Skeletal muscle satellite cell (primary cell): ENCODE measurements at regions not wholly inside any gene's neighbourhood (a gene's known extent, or its start where the extent isn't known, plus 50 kb on each side); places are given as distances from the start of the nearest gene placed in this dataset.

Experiments used
- H3K27me3 ChIP-seq: 2 replicates; pipeline ENCODE4 v1.7.0; 2013; ENCODE audit warnings: low read length; ENCODE audit not compliant: control insufficient read depth, insufficient read depth
- H3K36me3 ChIP-seq: 2 replicates; pipeline ENCODE4 v1.7.0; 2013; ENCODE audit warnings: mild to moderate bottlenecking, control low read depth, low read length; ENCODE audit not compliant: insufficient read depth
- H3K4me1 ChIP-seq: 2 replicates; pipeline ENCODE4 v1.7.0; 2013; ENCODE audit warnings: low read length; ENCODE audit not compliant: control insufficient read depth, insufficient read depth
- H3K4me2 ChIP-seq: 2 replicates; pipeline ENCODE4 v1.7.0; 2013; ENCODE audit warnings: mild to moderate bottlenecking, low read length
- H3K4me3 ChIP-seq: 2 replicates; pipeline ENCODE4 v1.7.0; 2013; ENCODE audit warnings: low read length
- H3K9ac ChIP-seq: 2 replicates; pipeline ENCODE4 v1.7.0; 2013; ENCODE audit warnings: mild to moderate bottlenecking, low read depth, low read length, moderate library complexity
- H3K9me3 ChIP-seq: replicated peaks from 2 replicates; pipeline ENCODE4 v1.7.0; 2013; ENCODE audit warnings: mild to moderate bottlenecking, control low read depth, low read length

- Histone ChIP-seq H3K9me3 (peaks cover 12% of the 10 kb centered on the region), H3K4me1 (no peaks in the 10 kb centered on the region), H3K27me3 (no peaks in the 10 kb centered on the region), H3K9ac (no peak overlapping the region), H3K4me3 (no peak overlapping the region), H3K4me2 (no peak overlapping the region), H3K36me3 (no peaks in the 10 kb centered on the region)
Measured at GRCh38 chr2:103734911-103735310, 973.1 kb downstream of the TMEM182 start.

DNA sequence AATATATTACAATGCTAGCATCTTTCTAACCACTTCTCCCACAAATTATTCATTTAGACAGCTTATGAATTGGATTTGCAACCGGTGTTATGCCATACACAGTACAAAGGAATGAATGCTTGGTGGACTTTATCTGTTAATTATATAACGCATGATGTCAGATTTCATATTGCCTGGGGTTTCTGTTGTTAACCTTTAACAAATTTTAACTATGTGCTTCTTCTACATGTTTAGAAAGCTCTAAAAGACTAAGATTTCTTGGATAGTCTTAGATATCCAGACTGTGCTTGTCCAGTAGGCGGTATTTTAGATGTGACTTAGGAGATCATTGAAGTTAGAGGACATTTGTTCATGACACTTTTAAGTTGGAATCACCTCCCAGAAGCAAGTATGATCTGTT is 976.3 kb downstream of the TMEM182 start:
- Histone ChIP-seq H3K9ac (no peak overlapping the region), H3K36me3 (no peaks in the 10 kb centered on the region)

GRCh38 chr2:103738606-103739005 is 976.8 kb downstream of the TMEM182 start:
- H3K36me3 ChIP-seq = no peaks in the 10 kb centered on the region
- H3K4me2 ChIP-seq = no peak overlapping the region
- H3K4me1 ChIP-seq = no peaks in the 10 kb centered on the region
- no peaks in the 10 kb centered on the region for H3K27me3 ChIP-seq
- peaks cover 10% of the 10 kb centered on the region for H3K9me3 ChIP-seq
- H3K9ac ChIP-seq = no peak overlapping the region
- H3K4me3 ChIP-seq = no peak overlapping the region

More for the DNA sequence above, 976.3 kb downstream of the TMEM182 start:
- no peaks in the 10 kb centered on the region for H3K4me1 ChIP-seq
- H3K27me3 ChIP-seq = no peaks in the 10 kb centered on the region
- H3K4me2 ChIP-seq = no peak overlapping the region
- H3K4me3 ChIP-seq = no peak overlapping the region
- H3K9me3 ChIP-seq = peaks cover 15% of the 10 kb centered on the region

DNA sequence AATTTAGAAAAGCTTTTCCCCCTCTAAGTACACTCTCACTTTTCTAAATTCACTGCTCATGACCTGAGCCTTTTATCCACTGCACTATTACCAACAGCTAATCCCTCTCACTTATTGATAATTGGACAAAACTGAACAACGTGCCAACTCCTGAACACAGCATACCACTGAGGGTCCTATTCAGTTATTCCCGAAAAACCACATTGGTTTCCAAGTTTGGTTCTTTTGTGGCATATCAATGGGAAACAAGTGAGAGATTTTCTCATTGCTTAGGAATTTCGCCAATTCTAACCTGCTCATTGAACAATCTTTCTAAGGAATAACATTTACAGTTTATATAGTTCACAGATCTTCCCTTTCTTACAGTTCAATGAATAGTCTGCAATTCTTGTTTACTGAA is 977.4 kb downstream of the TMEM182 start:
- Histone ChIP-seq H3K4me3 (no peak overlapping the region), H3K36me3 (no peaks in the 10 kb centered on the region)

GRCh38 chr2:103739921-103740320 is 978.1 kb downstream of the TMEM182 start:
- H3K9me3 ChIP-seq = peaks cover 9% of the 10 kb centered on the region
- H3K4me1 ChIP-seq = no peaks in the 10 kb centered on the region
- H3K4me3 ChIP-seq = no peak overlapping the region

More for the DNA sequence above, 977.4 kb downstream of the TMEM182 start:
- Histone ChIP-seq H3K9me3 (peaks cover 10% of the 10 kb centered on the region), H3K27me3 (no peaks in the 10 kb centered on the region), H3K4me2 (no peak overlapping the region), H3K9ac (no peak overlapping the region), H3K4me1 (no peaks in the 10 kb centered on the region)

GRCh38 chr2:103740631-103741030 is 978.8 kb downstream of the TMEM182 start:
- no peaks in the 10 kb centered on the region for H3K36me3 ChIP-seq
- H3K27me3 ChIP-seq = no peaks in the 10 kb centered on the region
- peaks cover 3% of the 10 kb centered on the region for H3K9me3 ChIP-seq
- no peak overlapping the region for H3K4me3 ChIP-seq
- no peak overlapping the region for H3K9ac ChIP-seq
- H3K4me2 ChIP-seq = no peak overlapping the region
- H3K4me1 ChIP-seq = no peaks in the 10 kb centered on the region

More at GRCh38 chr2:103739921-103740320, 978.1 kb downstream of the TMEM182 start:
- Histone ChIP-seq H3K9ac (no peak overlapping the region), H3K27me3 (no peaks in the 10 kb centered on the region), H3K36me3 (no peaks in the 10 kb centered on the region), H3K4me2 (no peak overlapping the region)

- H3K9me3 ChIP-seq = peaks cover 3% of the 10 kb centered on the region
- H3K36me3 ChIP-seq = no peaks in the 10 kb centered on the region
- H3K9ac ChIP-seq = no peak overlapping the region
- no peak overlapping the region for H3K4me2 ChIP-seq
- H3K27me3 ChIP-seq = no peaks in the 10 kb centered on the region
- no peaks in the 10 kb centered on the region for H3K4me1 ChIP-seq
- no peak overlapping the region for H3K4me3 ChIP-seq
Measured at GRCh38 chr2:103743195-103743594, 981.4 kb downstream of the TMEM182 start.

DNA sequence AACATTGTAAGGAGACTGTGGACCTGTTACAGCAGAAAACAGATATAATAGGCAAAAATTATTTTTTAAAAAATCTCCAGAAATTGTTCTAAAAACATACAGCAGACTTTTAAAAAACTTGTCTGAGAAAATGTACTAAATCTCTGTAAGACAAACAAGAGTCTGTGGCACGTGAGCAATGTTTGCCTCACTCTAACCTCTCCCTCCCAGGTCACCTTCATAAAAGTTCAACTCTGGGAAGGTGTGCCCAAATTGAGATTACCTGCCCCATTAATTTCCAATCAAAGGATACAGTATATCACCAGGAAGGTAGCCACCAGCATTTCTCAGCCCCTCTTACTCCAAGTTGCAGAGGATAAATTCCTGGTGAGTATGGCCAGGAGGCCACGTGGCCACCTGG is 992.7 kb downstream of the TMEM182 start:
- peaks cover 3% of the 10 kb centered on the region for H3K9me3 ChIP-seq
- no peak overlapping the region for H3K4me3 ChIP-seq
- H3K36me3 ChIP-seq = no peaks in the 10 kb centered on the region
- no peaks in the 10 kb centered on the region for H3K27me3 ChIP-seq
- H3K9ac ChIP-seq = no peak overlapping the region
- no peaks in the 10 kb centered on the region for H3K4me1 ChIP-seq
- no peak overlapping the region for H3K4me2 ChIP-seq

DNA sequence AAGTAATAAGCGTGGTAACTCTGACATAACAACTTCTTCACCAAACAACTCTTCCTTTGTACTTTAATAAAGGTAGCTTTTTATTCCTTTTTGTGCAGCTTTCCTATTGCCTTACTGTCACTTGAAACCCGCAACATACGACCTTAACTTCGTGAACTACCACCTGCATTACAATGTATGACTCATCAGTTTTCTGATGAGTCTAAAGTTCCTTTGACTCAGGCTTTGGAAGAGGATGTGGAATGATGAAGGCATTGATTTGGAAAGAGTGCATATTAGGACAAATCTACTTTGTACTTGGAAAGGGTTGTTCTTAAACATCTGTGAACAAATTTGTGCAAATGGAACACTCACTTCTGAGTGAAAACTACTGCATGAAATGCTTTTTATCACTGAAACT is 1012.1 kb downstream of the TMEM182 start:
- Histone ChIP-seq H3K4me1 (no peaks in the 10 kb centered on the region), H3K4me2 (no peak overlapping the region), H3K9me3 (no peaks in the 10 kb centered on the region), H3K36me3 (no peaks in the 10 kb centered on the region), H3K9ac (no peak overlapping the region), H3K4me3 (no peak overlapping the region), H3K27me3 (no peaks in the 10 kb centered on the region)

- Histone ChIP-seq H3K4me1 (no peaks in the 10 kb centered on the region), H3K4me3 (no peak overlapping the region), H3K9ac (no peak overlapping the region), H3K4me2 (no peak overlapping the region), H3K36me3 (no peaks in the 10 kb centered on the region), H3K27me3 (no peaks in the 10 kb centered on the region), H3K9me3 (no peaks in the 10 kb centered on the region)
Measured at GRCh38 chr2:103780088-103780702, 1018.4 kb downstream of the TMEM182 start.

- Histone ChIP-seq H3K36me3 (no peaks in the 10 kb centered on the region), H3K9ac (no peak overlapping the region), H3K9me3 (no peaks in the 10 kb centered on the region), H3K4me3 (no peak overlapping the region), H3K4me1 (no peaks in the 10 kb centered on the region), H3K27me3 (no peaks in the 10 kb centered on the region), H3K4me2 (no peak overlapping the region)
Measured at GRCh38 chr2:103781313-103781712, 1019.5 kb downstream of the TMEM182 start.

- H3K9ac ChIP-seq = no peak overlapping the region
- H3K4me2 ChIP-seq = no peak overlapping the region
- H3K4me1 ChIP-seq = no peaks in the 10 kb centered on the region
- H3K9me3 ChIP-seq = no peaks in the 10 kb centered on the region
- no peaks in the 10 kb centered on the region for H3K36me3 ChIP-seq
- no peaks in the 10 kb centered on the region for H3K27me3 ChIP-seq
- no peak overlapping the region for H3K4me3 ChIP-seq
Measured at GRCh38 chr2:103784261-103784660, 1022.4 kb downstream of the TMEM182 start.
